Hepatocyte (in vitro differentiated cells): ENCODE measurements at regions not wholly inside any gene's neighbourhood (a gene's known extent, or its start where the extent isn't known, plus 50 kb on each side); places are given as distances from the start of the nearest gene placed in this dataset.

Experiments
- DNase-seq: peaks from one replicate; pipeline ENCODE4 v3.0.0-alpha.2; 2016; ENCODE audit warnings: low spot score
- H2AFZ ChIP-seq: fragments of 200-600 bp; sonication (generic); 2 replicates; pipeline ENCODE4 v1.6.0; 2016; ENCODE audit warnings: antibody characterized with exemption, mild to moderate bottlenecking
- H3K27ac ChIP-seq: fragments of 200-600 bp; sonication (generic); 2 replicates; pipeline ENCODE4 v1.5.1; 2016; ENCODE audit warnings: mild to moderate bottlenecking
- H3K27me3 ChIP-seq: fragments of 200-600 bp; sonication (generic); 2 replicates; pipeline ENCODE4 v1.6.1; 2016
- H3K36me3 ChIP-seq: fragments of 200-600 bp; sonication (generic); replicated peaks from 2 replicates; pipeline ENCODE4 v1.5.1; 2016; ENCODE audit warnings: low read depth; ENCODE audit not compliant: insufficient read depth
- H3K4me1 ChIP-seq: fragments of 200-600 bp; sonication (generic); 2 replicates; pipeline ENCODE4 v1.5.1; 2016; ENCODE audit warnings: mild to moderate bottlenecking, moderate library complexity; ENCODE audit not compliant: insufficient read depth
- H3K4me2 ChIP-seq: fragments of 200-600 bp; sonication (generic); 2 replicates; pipeline ENCODE4 v1.6.0; 2016
- H3K4me3 ChIP-seq: fragments of 200-600 bp; sonication (generic); 2 replicates; pipeline ENCODE4 v1.5.1; 2016; ENCODE audit warnings: mild to moderate bottlenecking
- H3K79me2 ChIP-seq: fragments of 200-600 bp; sonication (generic); 2 replicates; pipeline ENCODE4 v1.6.0; 2017; ENCODE audit warnings: mild to moderate bottlenecking
- H3K9me2 ChIP-seq: fragments of 200-600 bp; sonication (generic); replicated peaks from 2 replicates; pipeline ENCODE4 v1.6.0; 2017; ENCODE audit warnings: mild to moderate bottlenecking; ENCODE audit not compliant: insufficient read depth
- H3K9me3 ChIP-seq: fragments of 200-600 bp; sonication (generic); 2 replicates; pipeline ENCODE4 v1.5.1; 2016; ENCODE audit warnings: low read depth, mild to moderate bottlenecking
- H4K20me1 ChIP-seq: fragments of 200-600 bp; sonication (generic); 2 replicates; pipeline ENCODE4 v1.6.0; 2016; ENCODE audit warnings: mild to moderate bottlenecking; ENCODE audit not compliant: insufficient read depth, poor library complexity, severe bottlenecking
- EZH2 ChIP-seq: fragments of 200-600 bp; sonication (generic); IDR thresholded peaks from 2 replicates; pipeline ENCODE4 v1.6.1; 2016; ENCODE audit warnings: antibody characterized with exemption, mild to moderate bottlenecking, borderline replicate concordance
- EZH2phosphoT487 ChIP-seq: fragments of 200-600 bp; sonication (generic); IDR thresholded peaks from one replicate; pipeline ENCODE4 v1.6.1; 2018; ENCODE audit warnings: antibody characterized with exemption, mild to moderate bottlenecking, low read depth, moderate library complexity; ENCODE audit not compliant: unreplicated experiment, severe bottlenecking
- WGBS: methylation state at CpG from one replicate; pipeline ENCODE4 v1.1.6; 2016; ENCODE audit warnings: low lambda C conversion rate; ENCODE audit errors: missing lambda C conversion rate; 5-methylcytosine and 5-hydroxymethylcytosine counted together
- TF ChIP-seq, protein P1 (sequence below): fragments of 200-600 bp; sonication (generic); IDR thresholded peaks from 2 replicates; pipeline ENCODE4 v1.5.1; 2016; ENCODE audit warnings: antibody characterized with exemption, mild to moderate bottlenecking; ENCODE audit not compliant: poor library complexity

DNA sequence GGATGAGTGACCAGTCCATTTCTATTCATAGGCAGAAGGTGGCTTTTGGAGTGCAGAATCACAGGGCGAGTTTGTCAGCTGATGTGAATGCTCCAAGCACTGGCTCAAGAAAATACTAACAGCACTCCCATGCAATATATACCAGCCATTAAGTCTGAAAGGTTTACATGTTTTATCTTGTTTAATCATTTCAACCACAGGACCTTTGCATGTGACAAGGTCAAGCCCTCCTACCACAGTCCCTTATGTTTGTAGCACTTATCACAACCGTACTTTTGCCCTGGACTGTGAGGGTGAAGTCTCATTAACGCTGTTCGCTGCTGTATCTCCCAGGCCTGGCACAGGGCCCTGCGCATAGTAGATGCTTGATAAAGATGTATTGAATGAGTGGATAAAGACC, 99.3 kb upstream of the PMEPA1 start:
- 94% methylated on average over 5 of the region's 5 CpGs for WGBS
- TF ChIP-seq, protein P1, sequence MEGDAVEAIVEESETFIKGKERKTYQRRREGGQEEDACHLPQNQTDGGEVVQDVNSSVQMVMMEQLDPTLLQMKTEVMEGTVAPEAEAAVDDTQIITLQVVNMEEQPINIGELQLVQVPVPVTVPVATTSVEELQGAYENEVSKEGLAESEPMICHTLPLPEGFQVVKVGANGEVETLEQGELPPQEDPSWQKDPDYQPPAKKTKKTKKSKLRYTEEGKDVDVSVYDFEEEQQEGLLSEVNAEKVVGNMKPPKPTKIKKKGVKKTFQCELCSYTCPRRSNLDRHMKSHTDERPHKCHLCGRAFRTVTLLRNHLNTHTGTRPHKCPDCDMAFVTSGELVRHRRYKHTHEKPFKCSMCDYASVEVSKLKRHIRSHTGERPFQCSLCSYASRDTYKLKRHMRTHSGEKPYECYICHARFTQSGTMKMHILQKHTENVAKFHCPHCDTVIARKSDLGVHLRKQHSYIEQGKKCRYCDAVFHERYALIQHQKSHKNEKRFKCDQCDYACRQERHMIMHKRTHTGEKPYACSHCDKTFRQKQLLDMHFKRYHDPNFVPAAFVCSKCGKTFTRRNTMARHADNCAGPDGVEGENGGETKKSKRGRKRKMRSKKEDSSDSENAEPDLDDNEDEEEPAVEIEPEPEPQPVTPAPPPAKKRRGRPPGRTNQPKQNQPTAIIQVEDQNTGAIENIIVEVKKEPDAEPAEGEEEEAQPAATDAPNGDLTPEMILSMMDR: no peak
- TF ChIP-seq EZH2phosphoT487 (no peak), EZH2 (no peak)
- H2AFZ ChIP-seq: no peak overlapping the region

DNA sequence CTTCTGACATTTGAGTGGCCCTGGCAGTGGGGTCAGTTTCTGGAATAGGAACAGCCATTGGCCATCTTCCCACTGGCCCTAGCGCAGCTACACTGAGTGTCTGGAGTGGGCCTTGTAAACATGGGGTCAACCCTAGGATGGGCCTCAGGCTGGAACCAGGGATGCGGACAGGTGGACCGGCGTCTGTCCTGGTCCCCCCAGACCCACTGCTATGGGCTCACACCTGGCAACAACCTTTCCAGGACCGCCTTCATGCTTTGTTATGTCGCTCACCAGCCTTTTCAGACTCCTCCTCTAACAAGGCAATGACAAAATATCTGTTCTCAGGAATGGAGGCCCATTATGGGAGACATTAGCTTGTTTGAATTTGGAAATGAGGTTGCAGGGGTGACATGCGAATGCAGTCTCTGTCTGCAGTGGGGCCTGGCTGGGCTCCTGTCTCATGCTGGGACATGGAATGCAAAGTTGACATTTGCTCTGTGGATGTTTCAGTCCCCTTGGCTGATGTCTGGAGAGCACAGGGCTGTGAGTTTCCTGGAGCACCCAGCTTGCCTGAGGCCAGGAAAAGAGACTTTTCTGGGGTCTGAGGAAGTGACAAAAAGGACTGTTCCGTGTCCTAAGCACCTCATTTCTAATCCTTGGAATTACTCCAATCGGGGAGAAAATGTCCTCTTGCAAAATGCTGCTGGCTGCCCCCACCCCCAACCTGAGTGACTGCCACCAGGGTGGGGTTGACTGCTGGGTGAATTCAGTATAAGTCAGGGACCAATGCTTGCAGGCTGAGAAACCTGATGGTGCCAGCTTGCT, 98.7 kb upstream of the PMEPA1 start:
- no peak overlapping the region for H2AFZ ChIP-seq
- WGBS: 79% methylated on average over 9 of the region's 9 CpGs
- H3K36me3 ChIP-seq: no peaks in the 10 kb centered on the region

More for the DNA sequence above, 99.3 kb upstream of the PMEPA1 start:
- Histone ChIP-seq H3K4me2 (no peak overlapping the region), H3K79me2 (no peaks in the 10 kb centered on the region), H3K27me3 (no peaks in the 10 kb centered on the region), H4K20me1 (no peaks in the 10 kb centered on the region), H3K36me3 (no peaks in the 10 kb centered on the region), H3K4me1 (peaks cover 8% of the 10 kb centered on the region), H3K9me3 (no peaks in the 10 kb centered on the region), H3K9me2 (no peaks in the 10 kb centered on the region), H3K4me3 (no peak overlapping the region), H3K27ac (no peak overlapping the region)
- no peak for DNase-seq

GRCh38 chr20:57807401-57808263, 97.8 kb upstream of the PMEPA1 start:
- Histone ChIP-seq H3K27ac (no peak overlapping the region), H3K79me2 (no peaks in the 10 kb centered on the region), H3K9me2 (no peaks in the 10 kb centered on the region), H3K4me2 (no peak overlapping the region), H3K36me3 (no peaks in the 10 kb centered on the region), H3K27me3 (no peaks in the 10 kb centered on the region), H2AFZ (no peak overlapping the region), H3K4me1 (peaks cover 8% of the 10 kb centered on the region), H3K9me3 (no peaks in the 10 kb centered on the region), H4K20me1 (no peaks in the 10 kb centered on the region), H3K4me3 (no peak overlapping the region)
- TF ChIP-seq, protein P1: no peak
- no peak for TF ChIP-seq EZH2
- TF ChIP-seq EZH2phosphoT487: no peak
- DNase-seq: no peak
- 84% methylated on average over 11 of the region's 11 CpGs for WGBS

More for the DNA sequence above, 98.7 kb upstream of the PMEPA1 start:
- DNase-seq: no peak
- no peaks in the 10 kb centered on the region for H3K9me2 ChIP-seq
- peaks cover 8% of the 10 kb centered on the region for H3K4me1 ChIP-seq
- H3K27me3 ChIP-seq: no peaks in the 10 kb centered on the region
- H3K4me3 ChIP-seq: no peak overlapping the region
- no peak overlapping the region for H3K4me2 ChIP-seq
- H3K27ac ChIP-seq: no peak overlapping the region
- H3K79me2 ChIP-seq: no peaks in the 10 kb centered on the region
- no peak for TF ChIP-seq EZH2
- TF ChIP-seq EZH2phosphoT487: no peak
- TF ChIP-seq, protein P1: no peak
- no peaks in the 10 kb centered on the region for H3K9me3 ChIP-seq
- H4K20me1 ChIP-seq: no peaks in the 10 kb centered on the region
